ENCODE measurements at regions not wholly inside any gene's neighbourhood (a gene's known extent, or its start where the extent isn't known, plus 50 kb on each side); places are given as distances from the start of the nearest gene placed in this dataset.

DNA sequence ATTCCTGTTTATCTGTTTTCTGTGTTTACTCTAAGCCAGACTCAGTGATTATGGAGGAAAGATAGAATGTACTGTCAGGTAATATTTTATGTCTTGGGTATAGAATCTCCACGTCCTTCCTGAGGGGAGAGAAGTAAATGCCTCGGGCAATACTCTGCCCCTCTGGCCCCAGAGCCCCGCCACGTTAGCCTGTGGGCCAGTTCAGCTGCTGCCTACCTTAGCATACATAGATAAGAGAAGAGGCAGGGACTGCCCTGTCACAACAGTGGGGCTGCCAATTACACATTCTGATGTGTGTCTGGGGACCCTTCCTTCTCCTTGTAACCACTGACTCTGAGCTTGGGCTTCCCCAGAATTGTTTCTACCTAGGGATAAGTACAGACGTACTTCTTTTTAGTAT lies 347.7 kb upstream of the ATP11B start:
- H3K4me1 Mint-ChIP-seq (ENCODE audit: low read depth, unreplicated experiment), result peaks cover 23% of the 10 kb centered on the region
- TF ChIP-seq, protein P1, sequence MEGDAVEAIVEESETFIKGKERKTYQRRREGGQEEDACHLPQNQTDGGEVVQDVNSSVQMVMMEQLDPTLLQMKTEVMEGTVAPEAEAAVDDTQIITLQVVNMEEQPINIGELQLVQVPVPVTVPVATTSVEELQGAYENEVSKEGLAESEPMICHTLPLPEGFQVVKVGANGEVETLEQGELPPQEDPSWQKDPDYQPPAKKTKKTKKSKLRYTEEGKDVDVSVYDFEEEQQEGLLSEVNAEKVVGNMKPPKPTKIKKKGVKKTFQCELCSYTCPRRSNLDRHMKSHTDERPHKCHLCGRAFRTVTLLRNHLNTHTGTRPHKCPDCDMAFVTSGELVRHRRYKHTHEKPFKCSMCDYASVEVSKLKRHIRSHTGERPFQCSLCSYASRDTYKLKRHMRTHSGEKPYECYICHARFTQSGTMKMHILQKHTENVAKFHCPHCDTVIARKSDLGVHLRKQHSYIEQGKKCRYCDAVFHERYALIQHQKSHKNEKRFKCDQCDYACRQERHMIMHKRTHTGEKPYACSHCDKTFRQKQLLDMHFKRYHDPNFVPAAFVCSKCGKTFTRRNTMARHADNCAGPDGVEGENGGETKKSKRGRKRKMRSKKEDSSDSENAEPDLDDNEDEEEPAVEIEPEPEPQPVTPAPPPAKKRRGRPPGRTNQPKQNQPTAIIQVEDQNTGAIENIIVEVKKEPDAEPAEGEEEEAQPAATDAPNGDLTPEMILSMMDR (IDR thresholded peaks at IDR 0.05; ENCODE audit: insufficient read depth in 1 of 2, low read depth in 1 of 2, low read length in 1 of 2, severe bottlenecking in 1 of 2, unreplicated experiment in 1 of 2), result no peak
- BruUV-seq (replicated peaks), result no TSS peak
- no peak overlapping the region for H3K4me3 Mint-ChIP-seq (ENCODE audit: unreplicated experiment)
- POLR2A ChIA-PET, result no interaction called here
- H3K36me3 Mint-ChIP-seq (ENCODE audit: insufficient read depth, unreplicated experiment), result no peaks in the 10 kb centered on the region
- CTCF ChIA-PET, result no interaction called here
- Histone ChIP-seq H3K27me3 (replicated peaks; ENCODE audit: control insufficient read depth, insufficient read depth, low read length) (no peaks in the 10 kb centered on the region), H3K4me1 (peaks cover 15% of the 10 kb centered on the region), H3K9me3 (no peaks in the 10 kb centered on the region), H3K36me3 (ENCODE audit: control insufficient read depth, insufficient read depth, low read length) (no peaks in the 10 kb centered on the region), H3K4me3 (ENCODE audit: low read depth, low read length) (no peak overlapping the region)
- DNase-seq, result peak; percentile 43 to 71
- H3K27me3 Mint-ChIP-seq (ENCODE audit: insufficient read depth, unreplicated experiment), result no peaks in the 10 kb centered on the region
- no peak overlapping the region for H3K27ac Mint-ChIP-seq (ENCODE audit: unreplicated experiment)
- H3K9me3 Mint-ChIP-seq (ENCODE audit: unreplicated experiment), result no peaks in the 10 kb centered on the region
- intact Hi-C loops (cut with micrococcal nuclease; ENCODE audit: unreplicated experiment), result no loop called here

DNA sequence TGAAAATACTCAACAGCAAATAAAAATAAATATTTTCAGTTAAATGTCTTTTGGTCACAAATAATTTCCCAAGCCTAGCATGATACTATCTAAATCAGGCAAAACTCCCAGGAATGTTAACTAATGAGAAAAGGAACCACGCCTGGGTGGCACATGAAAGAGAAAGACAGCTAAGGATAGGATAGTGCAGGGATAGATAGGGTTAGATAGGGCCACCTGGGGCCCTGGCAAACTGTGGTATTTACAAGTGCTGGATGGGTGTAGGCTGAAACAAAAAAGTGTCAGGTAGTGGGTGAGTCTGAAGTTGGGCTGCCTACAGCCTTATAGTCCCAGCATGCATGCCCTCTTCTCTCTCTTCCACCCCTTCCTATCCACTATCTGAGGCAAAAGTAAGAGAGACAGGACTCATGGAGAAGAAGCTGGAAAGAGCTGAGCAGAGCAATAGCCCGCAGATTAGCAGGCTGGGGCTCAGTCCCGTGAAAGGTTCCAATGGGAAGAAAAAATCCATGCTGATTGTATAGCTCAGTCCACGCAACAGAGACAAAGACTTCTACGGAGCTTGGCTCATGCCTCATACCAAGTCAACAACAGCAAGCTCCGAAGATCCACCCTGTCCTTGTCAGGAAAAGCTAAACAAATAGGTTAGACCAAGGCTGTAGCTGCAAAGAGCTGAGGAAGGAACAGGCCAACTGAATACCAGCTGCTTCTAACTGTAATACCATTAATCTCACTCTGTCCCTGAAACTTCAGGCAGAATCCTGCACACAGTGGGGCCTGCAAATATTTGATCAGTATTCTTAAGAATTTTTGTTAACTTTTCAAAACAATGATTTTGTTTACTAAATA lies 342.1 kb upstream of the ATP11B start:
- Histone ChIP-seq H3K36me3 (ENCODE audit: control insufficient read depth, insufficient read depth, low read length) (no peaks in the 10 kb centered on the region), H3K9me3 (no peaks in the 10 kb centered on the region), H3K4me1 (peaks cover 14% of the 10 kb centered on the region), H3K4me3 (ENCODE audit: low read depth, low read length) (no peak overlapping the region), H3K27me3 (replicated peaks; ENCODE audit: control insufficient read depth, insufficient read depth, low read length) (no peaks in the 10 kb centered on the region)
- peak in 1 of 2 experiments; percentile 5 for DNase-seq
- intact Hi-C loops (cut with micrococcal nuclease; ENCODE audit: unreplicated experiment), result no loop called here
- ChIA-PET POLR2A (no interaction called here), CTCF (interaction anchor here (0.6 kb wide), 1 partner anchor 14 kb away, joined by 3 read pairs; no protein-coding TSS in a partner anchor)
- Mint-ChIP-seq H3K36me3 (ENCODE audit: insufficient read depth, unreplicated experiment) (no peaks in the 10 kb centered on the region), H3K27me3 (ENCODE audit: insufficient read depth, unreplicated experiment) (no peaks in the 10 kb centered on the region), H3K4me1 (ENCODE audit: low read depth, unreplicated experiment) (peaks cover 17% of the 10 kb centered on the region), H3K27ac (ENCODE audit: unreplicated experiment) (peak overlapping the region; percentile 87), H3K9me3 (ENCODE audit: unreplicated experiment) (peaks cover 10% of the 10 kb centered on the region), H3K4me3 (ENCODE audit: unreplicated experiment) (peak overlapping the region; percentile 35)
- TF ChIP-seq, protein P1 (IDR thresholded peaks at IDR 0.05; ENCODE audit: insufficient read depth in 1 of 2, low read depth in 1 of 2, low read length in 1 of 2, severe bottlenecking in 1 of 2, unreplicated experiment in 1 of 2), result no peak
- BruUV-seq (replicated peaks), result no TSS peak

DNA sequence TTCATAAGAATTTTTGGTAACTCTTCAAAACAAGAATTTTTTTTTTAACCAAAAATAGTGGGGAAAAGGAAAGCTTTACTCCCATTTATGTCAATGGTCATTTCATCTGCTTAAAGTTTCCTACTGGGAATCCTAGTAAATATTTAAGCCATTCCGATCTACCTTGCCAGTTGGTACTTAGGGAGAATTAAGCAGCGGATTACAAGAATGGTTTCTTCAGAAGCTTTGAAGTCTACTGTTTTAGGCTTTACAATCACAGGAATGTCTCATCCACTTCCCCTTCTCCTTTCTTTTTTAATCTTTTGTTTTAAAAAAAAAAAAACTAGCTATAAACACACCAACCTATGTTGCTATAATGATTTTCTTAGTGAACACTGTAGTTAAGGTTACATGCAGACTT lies 341.4 kb upstream of the ATP11B start:
- peaks cover 10% of the 10 kb centered on the region for H3K9me3 Mint-ChIP-seq (ENCODE audit: unreplicated experiment)
- Histone ChIP-seq H3K4me3 (ENCODE audit: low read depth, low read length) (no peak overlapping the region), H3K9me3 (no peaks in the 10 kb centered on the region), H3K36me3 (ENCODE audit: control insufficient read depth, insufficient read depth, low read length) (no peaks in the 10 kb centered on the region), H3K27me3 (replicated peaks; ENCODE audit: control insufficient read depth, insufficient read depth, low read length) (no peaks in the 10 kb centered on the region), H3K4me1 (peaks cover 12% of the 10 kb centered on the region)
- ChIA-PET CTCF (no interaction called here), POLR2A (no interaction called here)
- no peak for DNase-seq
- no peaks in the 10 kb centered on the region for H3K36me3 Mint-ChIP-seq (ENCODE audit: insufficient read depth, unreplicated experiment)
- intact Hi-C loops (cut with micrococcal nuclease; ENCODE audit: unreplicated experiment), result no loop called here
- H3K27ac Mint-ChIP-seq (ENCODE audit: unreplicated experiment), result no peak overlapping the region
- BruUV-seq (replicated peaks), result no TSS peak
- no peaks in the 10 kb centered on the region for H3K27me3 Mint-ChIP-seq (ENCODE audit: insufficient read depth, unreplicated experiment)
- TF ChIP-seq, protein P1 (IDR thresholded peaks at IDR 0.05; ENCODE audit: insufficient read depth in 1 of 2, low read depth in 1 of 2, low read length in 1 of 2, severe bottlenecking in 1 of 2, unreplicated experiment in 1 of 2), result no peak
- H3K4me1 Mint-ChIP-seq (ENCODE audit: low read depth, unreplicated experiment), result peaks cover 11% of the 10 kb centered on the region
- no peak overlapping the region for H3K4me3 Mint-ChIP-seq (ENCODE audit: unreplicated experiment)
